ENCODE measurements at regions not wholly inside any gene's neighbourhood (a gene's known extent, or its start where the extent isn't known, plus 50 kb on each side); places are given as distances from the start of the nearest gene placed in this dataset.

- DNase-seq = no peak
Observed at GRCh38 chr5:115402092-115402491, 105.6 kb upstream of the CCDC112 start.

GRCh38 chr5:115398719-115399118 lies 102.3 kb upstream of the CCDC112 start:
- no peak for DNase-seq

- no peak for DNase-seq
Observed at GRCh38 chr5:115396688-115397087, 100.2 kb upstream of the CCDC112 start.

GRCh38 chr5:115396081-115396480 lies 99.6 kb upstream of the CCDC112 start:
- DNase-seq = no peak

GRCh38 chr5:115394531-115394930 lies 98.1 kb upstream of the CCDC112 start:
- DNase-seq = no peak

- no peak for DNase-seq
Observed at GRCh38 chr5:115393239-115393638, 96.8 kb upstream of the CCDC112 start.

- DNase-seq = no peak
Observed at GRCh38 chr5:115392611-115393010, 96.2 kb upstream of the CCDC112 start.

- DNase-seq = no peak
Observed at GRCh38 chr5:115391780-115392179, 95.3 kb upstream of the CCDC112 start.

GRCh38 chr5:115389799-115390382 lies 93.4 kb upstream of the CCDC112 start:
- DNase-seq = no peak

GRCh38 chr5:115389034-115389798 lies 92.8 kb upstream of the CCDC112 start:
- no peak for DNase-seq

- no peak for DNase-seq
Observed at GRCh38 chr5:115388240-115388639, 91.8 kb upstream of the CCDC112 start.

- DNase-seq = no peak
Observed at GRCh38 chr5:115387816-115388215, 91.4 kb upstream of the CCDC112 start.

GRCh38 chr5:115386657-115387056 lies 90.2 kb upstream of the CCDC112 start:
- DNase-seq = no peak

- DNase-seq = no peak
Observed at GRCh38 chr5:115384587-115385375, 88.3 kb upstream of the CCDC112 start.

- DNase-seq = no peak
Observed at GRCh38 chr5:115382989-115383388, 86.5 kb upstream of the CCDC112 start.

- DNase-seq = no peak
Observed at GRCh38 chr5:115381911-115382662, 85.6 kb upstream of the CCDC112 start.

- peak; percentile 23 for DNase-seq
Observed at GRCh38 chr5:115379622-115380344, 83.3 kb upstream of the CCDC112 start.

- no peak for DNase-seq
Observed at GRCh38 chr5:115378754-115379153, 82.3 kb upstream of the CCDC112 start.

GRCh38 chr5:115377468-115378217 lies 81.2 kb upstream of the CCDC112 start:
- no peak for DNase-seq

GRCh38 chr5:115375893-115376292 lies 79.4 kb upstream of the CCDC112 start:
- DNase-seq = peak; percentile 64

- DNase-seq = no peak
Observed at GRCh38 chr5:115374057-115374775, 77.8 kb upstream of the CCDC112 start.

Measured in NCI-H2029 (cell line).